ENCODE measurements at regions not wholly inside any gene's neighbourhood (a gene's known extent, or its start where the extent isn't known, plus 50 kb on each side); places are given as distances from the start of the nearest gene placed in this dataset.
A peak's percentile ranks its signal among the peaks of the same experiment; 100 is the strongest.
"Not testable (repeated sequence)": the region's sequence is repeated elsewhere in the genome, so short reads cannot be mapped to it uniquely, and the experiment has no call there.

DNA sequence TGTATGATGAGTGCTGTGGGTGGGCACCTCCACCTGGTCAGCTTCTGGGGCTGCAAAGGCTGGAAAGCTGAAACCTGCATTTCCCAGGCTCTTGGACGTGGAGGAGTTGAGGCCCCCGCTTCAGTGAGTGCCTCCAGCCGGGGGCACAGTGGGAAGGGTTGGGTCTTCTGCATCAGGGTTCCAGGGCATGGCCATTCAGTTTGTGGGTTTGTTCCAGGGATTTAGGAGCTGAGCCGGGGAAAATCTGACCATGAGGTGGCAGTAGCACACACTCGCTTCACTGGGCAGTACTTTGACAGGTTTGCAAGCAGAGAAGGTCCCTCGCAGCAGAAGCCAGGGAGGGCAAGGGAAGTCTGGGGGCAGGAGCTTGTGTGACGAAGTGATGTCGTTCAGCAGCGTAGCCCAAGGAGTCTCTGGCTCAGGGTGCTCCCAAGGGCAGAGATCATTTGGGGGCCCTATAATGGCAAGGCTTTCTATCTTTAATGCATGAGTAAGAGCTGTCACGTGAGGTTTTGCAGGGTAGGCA is 69.5 kb upstream of the SULF2 start:
- DNase-seq (no peak), ATAC-seq (no peak)
- no peaks in the 10 kb centered on the region for H3K27me3 ChIP-seq
- TF ChIP-seq, protein P1, sequence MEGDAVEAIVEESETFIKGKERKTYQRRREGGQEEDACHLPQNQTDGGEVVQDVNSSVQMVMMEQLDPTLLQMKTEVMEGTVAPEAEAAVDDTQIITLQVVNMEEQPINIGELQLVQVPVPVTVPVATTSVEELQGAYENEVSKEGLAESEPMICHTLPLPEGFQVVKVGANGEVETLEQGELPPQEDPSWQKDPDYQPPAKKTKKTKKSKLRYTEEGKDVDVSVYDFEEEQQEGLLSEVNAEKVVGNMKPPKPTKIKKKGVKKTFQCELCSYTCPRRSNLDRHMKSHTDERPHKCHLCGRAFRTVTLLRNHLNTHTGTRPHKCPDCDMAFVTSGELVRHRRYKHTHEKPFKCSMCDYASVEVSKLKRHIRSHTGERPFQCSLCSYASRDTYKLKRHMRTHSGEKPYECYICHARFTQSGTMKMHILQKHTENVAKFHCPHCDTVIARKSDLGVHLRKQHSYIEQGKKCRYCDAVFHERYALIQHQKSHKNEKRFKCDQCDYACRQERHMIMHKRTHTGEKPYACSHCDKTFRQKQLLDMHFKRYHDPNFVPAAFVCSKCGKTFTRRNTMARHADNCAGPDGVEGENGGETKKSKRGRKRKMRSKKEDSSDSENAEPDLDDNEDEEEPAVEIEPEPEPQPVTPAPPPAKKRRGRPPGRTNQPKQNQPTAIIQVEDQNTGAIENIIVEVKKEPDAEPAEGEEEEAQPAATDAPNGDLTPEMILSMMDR (IDR thresholded peaks at IDR 0.05), result peak in 2 of 7 experiments; percentile 13 to 22
- TF ChIP-seq POLR2A (IDR thresholded peaks at IDR 0.05), result no peak
- no peaks in the 10 kb centered on the region for H3K36me3 ChIP-seq (replicated peaks in 1 of 2; ENCODE audit: insufficient read depth in 1 of 2, low read depth in 2 of 2)
- H3K9me3 ChIP-seq, result no peaks in the 10 kb centered on the region
- intact Hi-C loops (cut with DNase I), result no loop called here
- no peak overlapping the region for H3K27ac ChIP-seq
- 63 to 79% methylated on average over 5 to 10 of the region's 10 CpGs for WGBS, 2 donors
- no peak overlapping the region for H3K4me3 ChIP-seq
- peaks cover 10% of the 10 kb centered on the region for H3K4me1 ChIP-seq

DNA sequence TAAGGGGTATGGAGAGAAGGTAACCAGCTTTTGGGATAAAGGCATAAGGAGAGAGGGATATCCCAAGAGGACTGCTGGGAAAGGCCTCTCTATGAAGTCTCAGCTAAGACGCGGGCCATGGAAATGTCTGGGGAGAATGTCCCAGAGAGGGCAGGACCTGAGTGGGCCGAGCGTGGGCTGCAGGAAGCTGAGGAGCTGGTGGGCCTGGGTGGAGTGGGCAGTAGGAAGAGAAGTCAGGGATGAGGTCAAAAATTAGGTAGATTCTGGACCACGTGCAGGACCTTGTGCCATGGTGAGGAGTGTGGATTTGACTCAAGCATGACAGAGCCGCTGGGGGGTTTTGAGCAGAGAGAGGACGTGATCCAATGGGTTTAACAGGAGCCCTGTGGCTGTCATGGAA is 66.5 kb upstream of the SULF2 start:
- 66 to 71% methylated on average over 7 of the region's 7 CpGs for WGBS, 2 donors

DNA sequence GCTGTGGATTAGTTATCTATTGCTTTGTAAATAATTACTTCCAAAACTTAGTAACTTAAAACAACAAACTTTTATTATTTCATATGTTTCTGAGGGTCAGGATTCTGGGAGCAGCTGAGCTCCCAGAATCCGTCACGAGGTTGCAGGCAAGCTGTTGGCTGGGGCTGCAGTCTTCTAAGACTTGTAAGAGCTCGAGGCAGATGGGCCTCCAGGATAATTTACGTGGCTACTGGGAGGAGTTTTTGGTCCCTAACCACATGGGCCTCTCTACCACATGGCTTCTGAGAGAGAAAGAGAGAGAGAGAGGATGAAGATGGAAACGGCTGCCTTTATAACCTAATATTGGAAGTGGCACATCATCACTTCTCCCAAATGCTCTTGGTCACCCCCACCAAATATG is 64.9 kb upstream of the SULF2 start:
- ATAC-seq (no peak), DNase-seq (no peak)
- intact Hi-C loops (cut with DNase I), result no loop called here

More for the DNA sequence above, 66.5 kb upstream of the SULF2 start:
- no peaks in the 10 kb centered on the region for H3K9me3 ChIP-seq
- DNase-seq (no peak), ATAC-seq (no peak)
- H3K4me3 ChIP-seq, result no peak overlapping the region
- H3K27ac ChIP-seq, result no peak overlapping the region
- intact Hi-C loops (cut with DNase I), result no loop called here
- no peaks in the 10 kb centered on the region for H3K27me3 ChIP-seq
- no peaks in the 10 kb centered on the region for H3K36me3 ChIP-seq (replicated peaks in 1 of 2; ENCODE audit: insufficient read depth in 1 of 2, low read depth in 2 of 2)
- TF ChIP-seq, protein P1 (IDR thresholded peaks at IDR 0.05), result no peak
- no peak for TF ChIP-seq POLR2A (IDR thresholded peaks at IDR 0.05)
- H3K4me1 ChIP-seq, result no peaks in the 10 kb centered on the region

DNA sequence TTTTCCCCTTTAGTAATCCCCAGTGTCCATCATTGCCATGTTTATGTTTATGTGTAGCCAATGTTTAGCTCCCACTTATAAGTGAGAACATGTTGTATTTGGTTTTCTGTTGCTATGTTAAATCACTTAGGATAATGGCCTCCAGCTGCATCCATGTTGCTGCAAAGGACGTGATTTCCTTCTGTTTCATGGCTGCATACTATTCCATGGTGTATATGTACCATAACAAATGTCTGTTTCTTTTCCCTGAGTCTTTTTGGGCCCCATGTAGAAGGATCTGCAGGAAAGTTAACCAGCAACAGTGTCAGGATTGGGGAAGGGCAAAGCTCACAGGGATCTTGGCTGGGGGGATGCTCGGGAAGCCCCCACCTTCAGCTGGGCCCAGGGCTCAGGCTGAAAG is 64.3 kb upstream of the SULF2 start:
- no peak for ATAC-seq
- no peak for DNase-seq
- Histone ChIP-seq H3K27me3 (no peaks in the 10 kb centered on the region), H3K4me1 (no peaks in the 10 kb centered on the region), H3K27ac (no peak overlapping the region), H3K36me3 (replicated peaks in 1 of 2; ENCODE audit: insufficient read depth in 1 of 2, low read depth in 2 of 2) (no peaks in the 10 kb centered on the region), H3K9me3 (no peaks in the 10 kb centered on the region), H3K4me3 (no peak overlapping the region)
- intact Hi-C loops (cut with DNase I), result no loop called here
- TF ChIP-seq, protein P1 (IDR thresholded peaks at IDR 0.05), result no peak
- TF ChIP-seq POLR2A (IDR thresholded peaks at IDR 0.05), result no peak
- 47 to 50% methylated on average over 2 of the region's 2 CpGs for WGBS, 2 donors

More for the DNA sequence above, 64.9 kb upstream of the SULF2 start:
- H3K4me3 ChIP-seq, result no peak overlapping the region
- 51 to 59% methylated on average over 5 of the region's 5 CpGs for WGBS, 2 donors
- no peak overlapping the region for H3K27ac ChIP-seq
- TF ChIP-seq, protein P1 (IDR thresholded peaks at IDR 0.05), result no peak
- TF ChIP-seq POLR2A (IDR thresholded peaks at IDR 0.05), result no peak
- no peaks in the 10 kb centered on the region for H3K27me3 ChIP-seq
- H3K4me1 ChIP-seq, result no peaks in the 10 kb centered on the region
- H3K9me3 ChIP-seq, result no peaks in the 10 kb centered on the region
- H3K36me3 ChIP-seq (replicated peaks in 1 of 2; ENCODE audit: insufficient read depth in 1 of 2, low read depth in 2 of 2), result no peaks in the 10 kb centered on the region

DNA sequence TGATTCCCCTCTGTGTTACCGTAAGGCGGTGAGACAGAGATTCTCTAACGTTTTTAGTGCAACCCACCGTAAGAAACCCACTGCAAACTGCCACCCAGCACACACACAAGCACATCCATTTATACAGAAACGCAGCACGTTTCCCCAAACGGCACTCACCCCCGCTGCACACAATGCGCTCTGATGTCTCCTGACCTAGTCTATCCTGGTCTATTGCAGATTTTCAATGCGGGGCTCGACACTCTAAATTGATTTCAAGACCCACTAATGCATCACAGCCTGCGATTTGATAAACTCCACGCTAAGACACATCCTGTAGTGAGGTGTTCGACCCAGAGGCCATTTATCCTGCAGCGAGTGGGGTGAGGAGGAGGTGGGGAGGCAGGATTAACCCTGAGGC is 63.7 kb upstream of the SULF2 start:
- H3K9me3 ChIP-seq, result no peaks in the 10 kb centered on the region
- ATAC-seq (no peak), DNase-seq (no peak)
- H3K27ac ChIP-seq, result no peak overlapping the region
- intact Hi-C loops (cut with DNase I), result no loop called here
- no peaks in the 10 kb centered on the region for H3K4me1 ChIP-seq
- no peaks in the 10 kb centered on the region for H3K27me3 ChIP-seq
- no peak overlapping the region for H3K4me3 ChIP-seq
- no peak for TF ChIP-seq POLR2A (IDR thresholded peaks at IDR 0.05)
- TF ChIP-seq, protein P1 (IDR thresholded peaks at IDR 0.05), result no peak
- no peaks in the 10 kb centered on the region for H3K36me3 ChIP-seq (replicated peaks in 1 of 2; ENCODE audit: insufficient read depth in 1 of 2, low read depth in 2 of 2)
- WGBS, 2 donors, result 60 to 68% methylated on average over 15 of the region's 15 CpGs

DNA sequence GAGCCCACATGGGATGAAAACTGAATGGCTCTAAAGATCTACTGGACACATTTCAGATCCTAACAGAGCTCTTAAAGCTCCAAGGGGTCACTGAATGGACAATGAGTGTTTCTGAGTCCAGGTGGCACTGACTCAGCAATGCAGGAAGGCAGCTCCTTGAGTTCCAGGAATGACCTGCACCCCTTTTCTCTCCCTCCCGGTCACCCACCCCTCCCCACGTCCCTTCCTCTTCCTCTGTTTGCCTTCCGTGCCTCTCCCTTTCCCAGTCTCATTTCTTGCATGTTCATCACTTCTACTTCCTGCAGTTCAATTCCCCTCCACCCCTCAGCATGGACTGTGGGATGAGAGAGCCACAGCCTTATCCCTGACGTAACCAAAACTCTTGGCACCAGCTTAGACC is 63.3 kb upstream of the SULF2 start:
- intact Hi-C loops (cut with DNase I); H3K9me3 ChIP-seq; H3K27me3 ChIP-seq; H3K27ac ChIP-seq; H3K4me1 ChIP-seq; DNase-seq; H3K36me3 ChIP-seq (replicated peaks in 1 of 2; ENCODE audit: insufficient read depth in 1 of 2, low read depth in 2 of 2); H3K4me3 ChIP-seq; ATAC-seq: not testable (repeated sequence)
- 22 to 23% methylated on average over 4 of the region's 4 CpGs for WGBS, 2 donors

Measured in body of pancreas (tissue), 4 donors.